ENCODE measurements at regions not wholly inside any gene's neighbourhood (a gene's known extent, or its start where the extent isn't known, plus 50 kb on each side); places are given as distances from the start of the nearest gene placed in this dataset.

DNA sequence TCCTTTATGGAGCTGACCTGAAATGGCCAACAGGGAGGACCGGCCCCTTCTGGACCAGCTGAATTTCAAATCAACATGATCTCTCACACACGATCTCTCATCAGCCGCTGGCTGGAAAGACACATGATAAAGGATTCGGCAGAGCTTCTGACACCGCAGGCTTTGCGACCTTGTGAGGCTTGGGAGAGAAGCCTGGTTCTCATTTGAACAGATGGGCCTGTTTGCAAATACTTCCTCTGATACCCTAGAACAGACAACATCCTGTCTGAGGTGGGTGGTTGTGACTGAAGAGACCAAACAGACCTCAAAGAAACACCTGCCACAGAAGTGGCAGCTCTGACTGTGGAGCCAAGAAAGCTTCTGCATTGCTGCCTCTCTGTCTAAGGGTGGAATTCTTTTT lies 77.9 kb upstream of the SDK2 start:
- TF ChIP-seq, protein P1, sequence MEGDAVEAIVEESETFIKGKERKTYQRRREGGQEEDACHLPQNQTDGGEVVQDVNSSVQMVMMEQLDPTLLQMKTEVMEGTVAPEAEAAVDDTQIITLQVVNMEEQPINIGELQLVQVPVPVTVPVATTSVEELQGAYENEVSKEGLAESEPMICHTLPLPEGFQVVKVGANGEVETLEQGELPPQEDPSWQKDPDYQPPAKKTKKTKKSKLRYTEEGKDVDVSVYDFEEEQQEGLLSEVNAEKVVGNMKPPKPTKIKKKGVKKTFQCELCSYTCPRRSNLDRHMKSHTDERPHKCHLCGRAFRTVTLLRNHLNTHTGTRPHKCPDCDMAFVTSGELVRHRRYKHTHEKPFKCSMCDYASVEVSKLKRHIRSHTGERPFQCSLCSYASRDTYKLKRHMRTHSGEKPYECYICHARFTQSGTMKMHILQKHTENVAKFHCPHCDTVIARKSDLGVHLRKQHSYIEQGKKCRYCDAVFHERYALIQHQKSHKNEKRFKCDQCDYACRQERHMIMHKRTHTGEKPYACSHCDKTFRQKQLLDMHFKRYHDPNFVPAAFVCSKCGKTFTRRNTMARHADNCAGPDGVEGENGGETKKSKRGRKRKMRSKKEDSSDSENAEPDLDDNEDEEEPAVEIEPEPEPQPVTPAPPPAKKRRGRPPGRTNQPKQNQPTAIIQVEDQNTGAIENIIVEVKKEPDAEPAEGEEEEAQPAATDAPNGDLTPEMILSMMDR (conservative IDR thresholded peaks at IDR 0.05; ENCODE audit: low read depth, low read length), result no peak
- TF ChIP-seq EZH2phosphoT487 (IDR thresholded peaks at IDR 0.05; ENCODE audit: borderline replicate concordance, low read length) (no peak), EZH2 (IDR thresholded peaks at IDR 0.05; ENCODE audit: low read length, unreplicated experiment) (no peak)

All from PC-3 (cell line).